Natural killer cell (primary cell): ENCODE measurements at regions not wholly inside any gene's neighbourhood (a gene's known extent, or its start where the extent isn't known, plus 50 kb on each side); places are given as distances from the start of the nearest gene placed in this dataset.

Experiments
- ATAC-seq, 3 donors: fragments of 150-1000 bp in 2 of 3; fragments of 200-7000 bp in 1 of 3; cut with Tn5 transposase; 1 replicate in 1 of 3; 2 replicates in 2 of 3; pipeline ENCODE4 v1.10.0; 2021; ENCODE audit warnings: mild to moderate bottlenecking in 2 of 3, moderate library complexity in 2 of 3
- DNase-seq, 2 donors: peaks; one replicate each; pipeline versions ENCODE4 v3.0.0 to v3.0.0-alpha.2; 2013 to 2021; ENCODE audit warnings: mixed read lengths in 1 of 2
- H3K27ac ChIP-seq: one replicate; pipeline ENCODE4 v1.5.1; 2013; ENCODE audit warnings: mild to moderate bottlenecking, low read length
- H3K27me3 ChIP-seq: one replicate; pipeline ENCODE4 v1.6.1; 2013; ENCODE audit warnings: low read length; ENCODE audit not compliant: control insufficient read depth, insufficient read depth
- H3K36me3 ChIP-seq: one replicate; pipeline ENCODE4 v1.6.1; 2013; ENCODE audit warnings: low read length; ENCODE audit not compliant: control insufficient read depth, insufficient read depth
- H3K4me1 ChIP-seq: one replicate; pipeline ENCODE4 v1.6.1; 2013; ENCODE audit warnings: low read length; ENCODE audit not compliant: control insufficient read depth, insufficient read depth
- H3K4me3 ChIP-seq: one replicate; pipeline ENCODE4 v1.5.1; 2013; ENCODE audit warnings: low read length
- H3K9me3 ChIP-seq: one replicate; pipeline ENCODE4 v1.6.1; 2013; ENCODE audit warnings: low read length; ENCODE audit not compliant: control insufficient read depth, insufficient read depth
- H3K27ac Mint-ChIP-seq, 2 donors: one replicate each; pipeline ENCODE4 v1.8.0; 2022; ENCODE audit warnings: mild to moderate bottlenecking in 2 of 2, mixed read lengths in 2 of 2, moderate library complexity in 1 of 2
- H3K27me3 Mint-ChIP-seq, 2 donors: one replicate each; pipeline ENCODE4 v1.8.0; 2022; ENCODE audit warnings: low read depth in 2 of 2, mixed read lengths in 2 of 2
- H3K36me3 Mint-ChIP-seq: one replicate; pipeline ENCODE4 v1.8.0; 2022; ENCODE audit warnings: mixed read lengths
- H3K4me1 Mint-ChIP-seq, 2 donors: one replicate each; pipeline ENCODE4 v1.8.0; 2022; ENCODE audit warnings: mixed read lengths in 2 of 2
- H3K4me3 Mint-ChIP-seq: one replicate; pipeline ENCODE4 v1.8.0; 2022; ENCODE audit warnings: mild to moderate bottlenecking, moderate library complexity, mixed read lengths
- H3K9me3 Mint-ChIP-seq, 2 donors: one replicate each; pipeline ENCODE4 v1.8.0; 2022; ENCODE audit warnings: mixed read lengths in 2 of 2
- WGBS: methylation state at CpG from one replicate; pipeline ENCODE4 v1.1.7; 2013; ENCODE audit warnings: missing lambda C conversion rate; ENCODE audit not compliant: insufficient coverage; 5-methylcytosine and 5-hydroxymethylcytosine counted together
- intact Hi-C: fragments of 100-400 bp; cut with micrococcal nuclease; formaldehyde crosslinking; loops from one replicate; pipeline ENCODE4 v1.14.2; 2022
- TF ChIP-seq, protein P1 (sequence below): fragments of 200-600 bp; IDR thresholded peaks from one replicate; pipeline ENCODE4 v1.8.0; 2022; ENCODE audit warnings: antibody characterized with exemption

DNA sequence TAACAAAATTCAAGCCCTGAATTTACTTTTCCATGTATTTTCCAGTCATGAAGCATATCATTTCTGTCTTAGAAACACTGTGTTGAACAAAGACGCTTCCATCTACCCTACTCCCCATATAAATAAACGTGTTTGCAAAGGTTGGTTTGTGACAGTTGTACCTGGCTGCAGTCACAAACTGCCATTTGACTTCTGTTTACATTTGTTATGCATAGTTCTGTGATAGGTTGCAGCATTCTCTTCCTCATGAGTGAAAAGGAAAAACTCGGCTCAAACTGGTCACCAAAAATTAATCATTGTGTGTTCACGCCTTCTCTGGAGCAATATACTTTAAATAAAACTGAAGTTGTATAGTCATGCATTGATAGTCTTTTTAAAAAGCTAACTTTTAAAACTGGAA is 69.3 kb upstream of the MOCS2 start:
- H3K27ac ChIP-seq: no peak overlapping the region
- Mint-ChIP-seq H3K4me3 (no peak overlapping the region), H3K27me3 (peaks cover 5 to 6% of the 10 kb centered on the region in 2 donors), H3K36me3 (no peaks in the 10 kb centered on the region), H3K9me3 (no peaks in the 10 kb centered on the region), H3K27ac (no peak overlapping the region), H3K4me1 (no peaks in the 10 kb centered on the region)
- TF ChIP-seq, protein P1, sequence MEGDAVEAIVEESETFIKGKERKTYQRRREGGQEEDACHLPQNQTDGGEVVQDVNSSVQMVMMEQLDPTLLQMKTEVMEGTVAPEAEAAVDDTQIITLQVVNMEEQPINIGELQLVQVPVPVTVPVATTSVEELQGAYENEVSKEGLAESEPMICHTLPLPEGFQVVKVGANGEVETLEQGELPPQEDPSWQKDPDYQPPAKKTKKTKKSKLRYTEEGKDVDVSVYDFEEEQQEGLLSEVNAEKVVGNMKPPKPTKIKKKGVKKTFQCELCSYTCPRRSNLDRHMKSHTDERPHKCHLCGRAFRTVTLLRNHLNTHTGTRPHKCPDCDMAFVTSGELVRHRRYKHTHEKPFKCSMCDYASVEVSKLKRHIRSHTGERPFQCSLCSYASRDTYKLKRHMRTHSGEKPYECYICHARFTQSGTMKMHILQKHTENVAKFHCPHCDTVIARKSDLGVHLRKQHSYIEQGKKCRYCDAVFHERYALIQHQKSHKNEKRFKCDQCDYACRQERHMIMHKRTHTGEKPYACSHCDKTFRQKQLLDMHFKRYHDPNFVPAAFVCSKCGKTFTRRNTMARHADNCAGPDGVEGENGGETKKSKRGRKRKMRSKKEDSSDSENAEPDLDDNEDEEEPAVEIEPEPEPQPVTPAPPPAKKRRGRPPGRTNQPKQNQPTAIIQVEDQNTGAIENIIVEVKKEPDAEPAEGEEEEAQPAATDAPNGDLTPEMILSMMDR: no peak
- 84% methylated on average over 2 of the region's 4 CpGs for WGBS
- intact Hi-C loops: no loop called here
- H3K27me3 ChIP-seq: no peaks in the 10 kb centered on the region
- H3K9me3 ChIP-seq: no peaks in the 10 kb centered on the region
- no peaks in the 10 kb centered on the region for H3K36me3 ChIP-seq
- DNase-seq (no peak), ATAC-seq (no peak)
- no peak overlapping the region for H3K4me3 ChIP-seq
- H3K4me1 ChIP-seq: no peaks in the 10 kb centered on the region

DNA sequence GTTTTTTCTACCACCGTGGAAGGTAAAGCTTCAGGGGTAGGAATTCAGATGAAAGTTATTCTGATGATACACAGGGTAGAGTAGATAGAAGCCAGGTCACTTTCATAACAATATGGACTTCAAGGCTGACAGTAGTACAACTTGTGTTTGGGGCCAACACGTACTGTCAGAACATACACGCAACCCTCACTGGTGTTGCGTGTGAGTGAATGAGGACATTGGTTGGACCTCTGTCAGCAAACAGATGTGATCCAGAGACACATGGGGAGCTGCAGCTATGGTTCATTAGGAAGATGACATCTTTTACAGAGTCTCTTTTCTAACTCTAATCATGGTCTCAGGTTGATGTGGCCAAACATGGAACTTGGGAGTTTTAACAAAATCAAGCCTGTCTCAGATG is 70.1 kb upstream of the MOCS2 start:
- Mint-ChIP-seq H3K27ac (no peak overlapping the region), H3K4me1 (no peaks in the 10 kb centered on the region), H3K9me3 (no peaks in the 10 kb centered on the region), H3K36me3 (no peaks in the 10 kb centered on the region), H3K27me3 (peaks cover 5 to 6% of the 10 kb centered on the region in 2 donors), H3K4me3 (no peak overlapping the region)
- Histone ChIP-seq H3K9me3 (no peaks in the 10 kb centered on the region), H3K36me3 (no peaks in the 10 kb centered on the region), H3K27me3 (no peaks in the 10 kb centered on the region), H3K4me3 (no peak overlapping the region), H3K4me1 (no peaks in the 10 kb centered on the region), H3K27ac (no peak overlapping the region)
- 97% methylated on average over 4 of the region's 4 CpGs for WGBS
- no peak for DNase-seq
- ATAC-seq: no peak
- TF ChIP-seq, protein P1: no peak
- intact Hi-C loops: no loop called here

DNA sequence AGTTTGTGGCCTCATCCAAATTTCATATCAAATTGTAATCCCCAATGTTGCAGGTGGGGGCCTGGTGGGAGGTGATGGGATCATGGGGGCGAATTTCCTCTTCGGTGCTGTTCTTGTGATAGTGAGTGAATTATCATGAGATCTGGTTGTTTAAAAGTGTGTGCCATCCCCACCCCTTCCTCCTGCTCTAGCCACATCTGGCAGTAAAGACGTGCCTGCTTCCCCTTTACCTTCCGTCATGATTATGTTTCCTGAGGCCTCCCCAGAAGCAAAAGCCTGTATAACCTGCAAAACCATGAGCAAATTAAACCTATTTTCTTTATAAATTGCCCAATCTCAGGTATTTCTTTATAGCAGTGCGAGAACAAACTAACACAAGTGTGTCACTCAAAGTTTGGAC is 71.0 kb upstream of the MOCS2 start:
- no peaks in the 10 kb centered on the region for H3K36me3 ChIP-seq
- no peaks in the 10 kb centered on the region for H3K9me3 Mint-ChIP-seq
- WGBS: 38% methylated on average over 3 of the region's 5 CpGs
- no peaks in the 10 kb centered on the region for H3K27me3 ChIP-seq
- intact Hi-C loops: no loop called here
- H3K36me3 Mint-ChIP-seq: no peaks in the 10 kb centered on the region
- no peaks in the 10 kb centered on the region for H3K4me1 Mint-ChIP-seq
- ATAC-seq (no peak), DNase-seq (no peak)
- no peak overlapping the region for H3K4me3 Mint-ChIP-seq
- H3K27ac ChIP-seq: no peak overlapping the region
- TF ChIP-seq, protein P1: no peak
- H3K4me3 ChIP-seq: no peak overlapping the region
- H3K4me1 ChIP-seq: no peaks in the 10 kb centered on the region
- no peak overlapping the region for H3K27ac Mint-ChIP-seq
- peaks cover under 1 to 6% of the 10 kb centered on the region in 2 donors for H3K27me3 Mint-ChIP-seq
- H3K9me3 ChIP-seq: no peaks in the 10 kb centered on the region

DNA sequence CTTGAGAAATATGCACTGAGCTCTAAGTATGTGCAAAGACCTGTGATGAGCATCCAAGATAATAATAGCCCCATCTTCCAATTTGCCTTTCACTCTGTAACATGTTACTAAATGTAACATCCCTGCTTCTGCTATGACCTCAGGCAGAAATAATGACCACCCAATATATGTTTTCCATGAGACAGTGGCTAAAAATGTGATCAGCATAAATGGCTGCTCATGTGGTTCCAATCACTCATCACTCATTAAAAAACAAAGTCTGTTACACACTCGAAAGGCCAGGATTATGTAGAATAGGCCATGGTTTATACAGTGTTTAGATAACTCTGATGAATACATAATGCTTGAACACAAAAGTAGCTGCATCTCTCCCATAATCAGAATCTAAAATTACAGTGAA is 71.4 kb upstream of the MOCS2 start:
- intact Hi-C loops: no loop called here
- Mint-ChIP-seq H3K36me3 (no peaks in the 10 kb centered on the region), H3K4me3 (no peak overlapping the region), H3K4me1 (no peaks in the 10 kb centered on the region), H3K9me3 (no peaks in the 10 kb centered on the region), H3K27ac (no peak overlapping the region), H3K27me3 (peaks cover 0 to 6% of the 10 kb centered on the region in 2 donors)
- Histone ChIP-seq H3K27me3 (no peaks in the 10 kb centered on the region), H3K36me3 (no peaks in the 10 kb centered on the region), H3K4me1 (no peaks in the 10 kb centered on the region), H3K27ac (no peak overlapping the region), H3K9me3 (no peaks in the 10 kb centered on the region), H3K4me3 (no peak overlapping the region)
- no peak for ATAC-seq
- TF ChIP-seq, protein P1: no peak
- no CpG with 5 or more reads among the region's 1 CpG for WGBS
- DNase-seq: no peak
